H9 (cell line): ENCODE measurements at regions not wholly inside any gene's neighbourhood (a gene's known extent, or its start where the extent isn't known, plus 50 kb on each side); places are given as distances from the start of the nearest gene placed in this dataset.

Experiments
- DNase-seq: peaks from one replicate; pipeline ENCODE4 v3.0.0-alpha.2; 2017
- H2AFZ ChIP-seq: one replicate; pipeline ENCODE4 v1.6.1; 2013; ENCODE audit warnings: mild to moderate bottlenecking, low read length, control low read depth, moderate library complexity
- H2AK5ac ChIP-seq: 2 replicates; pipeline ENCODE4 v1.6.1; 2013; ENCODE audit warnings: low read length, control low read depth, mixed read lengths; ENCODE audit not compliant: insufficient read length
- H2BK120ac ChIP-seq: one replicate; pipeline ENCODE4 v1.6.1; 2013; ENCODE audit warnings: low read depth, mild to moderate bottlenecking, low read length, control low read depth, inconsistent platforms; ENCODE audit not compliant: poor library complexity, severe bottlenecking
- H2BK12ac ChIP-seq: 2 replicates; pipeline ENCODE4 v1.6.1; 2013; ENCODE audit warnings: low read length, control low read depth, mixed read lengths, low read depth; ENCODE audit not compliant: insufficient read length
- H2BK15ac ChIP-seq: 2 replicates; pipeline ENCODE4 v1.6.1; 2013; ENCODE audit warnings: low read depth, low read length, control low read depth
- H2BK20ac ChIP-seq: one replicate; pipeline ENCODE4 v1.6.1; 2013; ENCODE audit warnings: low read depth, mild to moderate bottlenecking, low read length, control low read depth, inconsistent platforms; ENCODE audit not compliant: poor library complexity, severe bottlenecking
- H2BK5ac ChIP-seq: 2 replicates; pipeline ENCODE4 v1.6.1; 2013; ENCODE audit warnings: low read length, control low read depth, mixed read lengths; ENCODE audit not compliant: insufficient read length
- H3K14ac ChIP-seq: 2 replicates; pipeline ENCODE4 v1.6.1; 2013; ENCODE audit warnings: low read length, control low read depth; ENCODE audit not compliant: insufficient read depth
- H3K18ac ChIP-seq: 2 replicates; pipeline ENCODE4 v1.6.1; 2013; ENCODE audit warnings: low read depth, mild to moderate bottlenecking, mixed read lengths, low read length, control low read depth; ENCODE audit not compliant: insufficient read length
- H3K23ac ChIP-seq: 2 replicates; pipeline ENCODE4 v1.6.1; 2013; ENCODE audit warnings: low read length, control low read depth, mixed read lengths, low read depth; ENCODE audit not compliant: insufficient read length
- H3K23me2 ChIP-seq: 2 replicates; pipeline ENCODE4 v1.6.1; 2013; ENCODE audit warnings: low read depth, mild to moderate bottlenecking, mixed read lengths, low read length, control low read depth; ENCODE audit not compliant: insufficient read length, poor library complexity, severe bottlenecking
- H3K27ac ChIP-seq: 2 replicates; pipeline ENCODE4 v1.5.1; 2013; ENCODE audit warnings: low read length, control low read depth, mixed read lengths, low read depth; ENCODE audit not compliant: insufficient read length
- H3K27me3 ChIP-seq: 2 replicates; pipeline ENCODE4 v1.6.1; 2013; ENCODE audit warnings: low read length, control low read depth, inconsistent platforms; ENCODE audit not compliant: insufficient read depth
- H3K4ac ChIP-seq: 2 replicates; pipeline ENCODE4 v1.6.1; 2013; ENCODE audit warnings: low read depth, mild to moderate bottlenecking, control low read depth, inconsistent platforms, low read length, moderate library complexity
- H3K4me1 ChIP-seq: 2 replicates; pipeline ENCODE4 v1.6.1; 2013; ENCODE audit warnings: low read length, control low read depth, inconsistent platforms; ENCODE audit not compliant: insufficient read depth
- H3K4me2 ChIP-seq: 2 replicates; pipeline ENCODE4 v1.6.1; 2013; ENCODE audit warnings: low read length, control low read depth, mixed read lengths; ENCODE audit not compliant: insufficient read length, insufficient read depth
- H3K56ac ChIP-seq: 2 replicates; pipeline ENCODE4 v1.6.1; 2013; ENCODE audit warnings: low read depth, mild to moderate bottlenecking, mixed read lengths, low read length, control low read depth; ENCODE audit not compliant: insufficient read length
- H3K79me1 ChIP-seq: 2 replicates; pipeline ENCODE4 v1.6.1; 2013; ENCODE audit warnings: low read depth, mild to moderate bottlenecking, moderate library complexity, low read length, control low read depth, inconsistent platforms; ENCODE audit not compliant: insufficient read depth, poor library complexity, severe bottlenecking
- H3K79me2 ChIP-seq: 2 replicates; pipeline ENCODE4 v1.6.1; 2013; ENCODE audit warnings: low read length, control low read depth, inconsistent platforms; ENCODE audit not compliant: insufficient read depth
- H3K9ac ChIP-seq: 2 replicates; pipeline ENCODE4 v1.6.1; 2013; ENCODE audit warnings: low read length, control low read depth, mixed read lengths; ENCODE audit not compliant: insufficient read length; ENCODE audit errors: extremely low read depth
- H3K9me3 ChIP-seq: one replicate; pipeline ENCODE4 v1.6.1; 2013; ENCODE audit warnings: low read depth, low read length, inconsistent platforms; ENCODE audit not compliant: control insufficient read depth
- H3T11ph ChIP-seq: one replicate; pipeline ENCODE4 v1.6.1; 2013; ENCODE audit warnings: mild to moderate bottlenecking, low read length, control low read depth, inconsistent platforms
- H4K20me1 ChIP-seq: one replicate; pipeline ENCODE4 v1.6.1; 2013; ENCODE audit not compliant: control insufficient read depth, insufficient read length, insufficient read depth
- H4K5ac ChIP-seq: 2 replicates; pipeline ENCODE4 v1.6.1; 2013; ENCODE audit warnings: low read depth, mild to moderate bottlenecking, mixed read lengths, low read length, control low read depth; ENCODE audit not compliant: insufficient read length
- H4K8ac ChIP-seq: replicated peaks from 2 replicates; pipeline ENCODE4 v1.6.1; 2013; ENCODE audit warnings: low read length, control low read depth, mixed read lengths, low read depth; ENCODE audit not compliant: insufficient read length
- H4K91ac ChIP-seq: 2 replicates; pipeline ENCODE4 v1.6.1; 2013; ENCODE audit warnings: low read depth, mild to moderate bottlenecking, moderate library complexity, mixed read lengths, low read length, control low read depth; ENCODE audit not compliant: insufficient read length
- H3K27ac Mint-ChIP-seq, 3 experiments: 2 replicates in 2 of 3; 3 replicates in 1 of 3; pipeline ENCODE4 v1.8.0; 2020 to 2021; ENCODE audit warnings: mixed read lengths in 3 of 3, mild to moderate bottlenecking in 1 of 3, moderate library complexity in 1 of 3
- H3K27me3 Mint-ChIP-seq: 2 replicates; pipeline ENCODE4 v1.8.0; 2021; ENCODE audit warnings: low read depth, mild to moderate bottlenecking, moderate library complexity, mixed read lengths
- H3K36me3 Mint-ChIP-seq, 3 experiments: 2 replicates in 2 of 3; 3 replicates in 1 of 3; pipeline ENCODE4 v1.8.0; 2020 to 2021; ENCODE audit warnings: low read depth in 3 of 3, mixed read lengths in 3 of 3; ENCODE audit not compliant: insufficient read depth in 1 of 3
- H3K4me1 Mint-ChIP-seq, 2 experiments: 2 replicates each; pipeline ENCODE4 v1.8.0; 2020; ENCODE audit warnings: mixed read lengths in 2 of 2
- H3K4me3 Mint-ChIP-seq, 2 experiments: 2 replicates in 1 of 2; 3 replicates in 1 of 2; pipeline ENCODE4 v1.8.0; 2020 to 2021; ENCODE audit warnings: mild to moderate bottlenecking in 2 of 2, mixed read lengths in 2 of 2, moderate library complexity in 1 of 2
- H3K9me3 Mint-ChIP-seq, 2 experiments: 2 replicates in 1 of 2; 3 replicates in 1 of 2; pipeline ENCODE4 v1.8.0; 2020; ENCODE audit warnings: mild to moderate bottlenecking in 2 of 2, mixed read lengths in 2 of 2, moderate library complexity in 1 of 2
- WGBS: extraction: QIAGEN DNeasy Blood & Tissue Kit; methylation state at CpG from one replicate; pipeline ENCODE4 v1.1.7; 2013; ENCODE audit warnings: missing lambda C conversion rate, low lambda C conversion rate, mixed read lengths; ENCODE audit not compliant: insufficient read length; ENCODE audit errors: extremely low coverage; 5-methylcytosine and 5-hydroxymethylcytosine counted together
- TF ChIP-seq, protein P1 (sequence below): fragments of 200-600 bp; sonication (generic); conservative IDR thresholded peaks from 3 replicates; pipeline ENCODE4 v1.8.0; 2021; ENCODE audit warnings: antibody characterized with exemption, mild to moderate bottlenecking

DNA sequence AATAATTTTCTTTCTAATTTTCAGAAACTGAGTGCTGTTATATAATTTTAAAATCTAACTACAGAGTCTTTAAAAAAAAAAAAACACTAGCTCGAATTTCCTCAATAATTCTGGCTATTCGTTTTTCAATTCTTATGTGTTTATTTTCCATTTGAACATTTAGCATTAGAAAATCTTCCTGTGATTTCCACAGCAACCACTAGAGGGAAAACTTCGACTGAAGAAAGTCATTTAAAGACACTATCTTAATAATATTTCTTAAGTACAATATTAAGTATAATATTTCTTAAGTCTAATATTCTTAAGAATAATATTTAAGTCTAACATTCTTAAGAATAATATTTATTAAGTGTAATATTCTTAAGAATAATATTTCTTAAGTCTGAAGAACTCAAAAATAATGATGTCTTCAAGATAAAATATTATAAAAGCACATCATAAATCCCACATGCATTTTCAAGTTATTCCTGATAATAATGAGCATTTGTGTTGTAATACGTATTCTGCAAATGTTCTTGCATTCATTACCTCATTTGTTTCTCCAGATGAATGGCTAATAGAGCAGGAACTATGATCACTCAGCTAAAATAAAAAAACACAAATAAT is 118.4 kb upstream of the WDR17 start:
- no peak overlapping the region for H2BK15ac ChIP-seq
- no CpG with 5 or more reads among the region's 4 CpGs for WGBS
- H4K5ac ChIP-seq, result no peak overlapping the region

More for the DNA sequence above, 118.4 kb upstream of the WDR17 start:
- Histone ChIP-seq H3K27me3 (no peaks in the 10 kb centered on the region), H3K14ac (no peak overlapping the region), H3K79me2 (no peaks in the 10 kb centered on the region), H3K4me1 (no peaks in the 10 kb centered on the region), H3K23me2 (no peaks in the 10 kb centered on the region), H2BK5ac (no peak overlapping the region), H2BK12ac (no peak overlapping the region), H3K9ac (no peak overlapping the region), H3K23ac (no peak overlapping the region), H2AFZ (no peak overlapping the region), H3K9me3 (no peaks in the 10 kb centered on the region), H3K4me2 (no peak overlapping the region), H4K8ac (no peak overlapping the region), H4K20me1 (no peaks in the 10 kb centered on the region), H2BK20ac (no peak overlapping the region), H3K18ac (no peak overlapping the region), H3K56ac (no peak overlapping the region), H3K27ac (no peak overlapping the region), H3K4ac (no peak overlapping the region), H2AK5ac (no peak overlapping the region), H2BK120ac (no peak overlapping the region), H4K91ac (no peak overlapping the region), H3K79me1 (no peaks in the 10 kb centered on the region), H3T11ph (no peak overlapping the region)
- no peaks in the 10 kb centered on the region for H3K36me3 Mint-ChIP-seq
- H3K27me3 Mint-ChIP-seq, result no peaks in the 10 kb centered on the region; the same call in 1 of the 2 replicates
- H3K4me1 Mint-ChIP-seq, result peaks cover 10% of the 10 kb centered on the region in 2 experiments
- TF ChIP-seq, protein P1, sequence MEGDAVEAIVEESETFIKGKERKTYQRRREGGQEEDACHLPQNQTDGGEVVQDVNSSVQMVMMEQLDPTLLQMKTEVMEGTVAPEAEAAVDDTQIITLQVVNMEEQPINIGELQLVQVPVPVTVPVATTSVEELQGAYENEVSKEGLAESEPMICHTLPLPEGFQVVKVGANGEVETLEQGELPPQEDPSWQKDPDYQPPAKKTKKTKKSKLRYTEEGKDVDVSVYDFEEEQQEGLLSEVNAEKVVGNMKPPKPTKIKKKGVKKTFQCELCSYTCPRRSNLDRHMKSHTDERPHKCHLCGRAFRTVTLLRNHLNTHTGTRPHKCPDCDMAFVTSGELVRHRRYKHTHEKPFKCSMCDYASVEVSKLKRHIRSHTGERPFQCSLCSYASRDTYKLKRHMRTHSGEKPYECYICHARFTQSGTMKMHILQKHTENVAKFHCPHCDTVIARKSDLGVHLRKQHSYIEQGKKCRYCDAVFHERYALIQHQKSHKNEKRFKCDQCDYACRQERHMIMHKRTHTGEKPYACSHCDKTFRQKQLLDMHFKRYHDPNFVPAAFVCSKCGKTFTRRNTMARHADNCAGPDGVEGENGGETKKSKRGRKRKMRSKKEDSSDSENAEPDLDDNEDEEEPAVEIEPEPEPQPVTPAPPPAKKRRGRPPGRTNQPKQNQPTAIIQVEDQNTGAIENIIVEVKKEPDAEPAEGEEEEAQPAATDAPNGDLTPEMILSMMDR, result peak; percentile 82
- H3K9me3 Mint-ChIP-seq, result no peaks in the 10 kb centered on the region
- no peak overlapping the region for H3K27ac Mint-ChIP-seq
- no peak for DNase-seq
- H3K4me3 Mint-ChIP-seq, result no peak overlapping the region
